ENCODE measurements at regions not wholly inside any gene's neighbourhood (a gene's known extent, or its start where the extent isn't known, plus 50 kb on each side); places are given as distances from the start of the nearest gene placed in this dataset.

- no peaks in the 10 kb centered on the region for H3F3A ChIP-seq (replicated peaks; ENCODE audit: low read depth)
- Mint-ChIP-seq H3K27me3 (ENCODE audit: insufficient read depth, low read depth, poor library complexity) (peaks cover 2% of the 10 kb centered on the region), H3K9me3 (peaks cover 11% of the 10 kb centered on the region), H3K4me1 (peaks cover 3% of the 10 kb centered on the region; the same call in 1 of the 3 replicates), H3K36me3 (ENCODE audit: low read depth) (peaks cover 6% of the 10 kb centered on the region; the same call in 2 of the 3 replicates), H3K27ac (no peak overlapping the region), H3K4me3 (no peak overlapping the region)
- TF ChIP-seq ZNF114 (CRISPR knock-in tag; IDR thresholded peaks at IDR 0.05): no peak
- no peak for TF ChIP-seq REST (IDR thresholded peaks at IDR 0.05; ENCODE audit: unreplicated experiment)
- no peak overlapping the region for H3K27ac ChIP-seq (ENCODE audit: low read depth)
- DNase-seq (ENCODE audit: low spot score): no peak
- ATAC-seq: no peak
- no peaks in the 10 kb centered on the region for H4K20me1 ChIP-seq (replicated peaks; ENCODE audit: insufficient read depth)
- no peaks in the 10 kb centered on the region for H3K4me1 ChIP-seq (ENCODE audit: insufficient read depth)
- no peaks in the 10 kb centered on the region for H3K79me2 ChIP-seq (replicated peaks; ENCODE audit: insufficient read depth)
- no peak overlapping the region for H3K4me2 ChIP-seq
- no peak overlapping the region for H3K4me3 ChIP-seq
- H2AFZ ChIP-seq: no peak overlapping the region
- H3K27me3 ChIP-seq (ENCODE audit: insufficient read depth): no peaks in the 10 kb centered on the region
- H3K36me3 ChIP-seq (ENCODE audit: insufficient read depth): no peaks in the 10 kb centered on the region
- no peaks in the 10 kb centered on the region for H3K9me2 ChIP-seq (ENCODE audit: insufficient read depth)
Observed at GRCh38 chr1:112296908-112297307, 99.1 kb upstream of the CTTNBP2NL start.

GRCh38 chr1:112297536-112297935 is 98.5 kb upstream of the CTTNBP2NL start:
- Histone ChIP-seq H3K79me2 (replicated peaks; ENCODE audit: insufficient read depth) (no peaks in the 10 kb centered on the region), H3K27ac (ENCODE audit: low read depth) (no peak overlapping the region), H3K4me3 (no peak overlapping the region), H3K36me3 (ENCODE audit: insufficient read depth) (no peaks in the 10 kb centered on the region), H4K20me1 (replicated peaks; ENCODE audit: insufficient read depth) (no peaks in the 10 kb centered on the region), H3K27me3 (ENCODE audit: insufficient read depth) (no peaks in the 10 kb centered on the region), H3K4me1 (ENCODE audit: insufficient read depth) (no peaks in the 10 kb centered on the region), H3F3A (replicated peaks; ENCODE audit: low read depth) (no peaks in the 10 kb centered on the region), H3K4me2 (no peak overlapping the region), H3K9me2 (ENCODE audit: insufficient read depth) (no peaks in the 10 kb centered on the region), H2AFZ (no peak overlapping the region; the same call in 1 of the 2 replicates)
- Mint-ChIP-seq H3K27me3 (ENCODE audit: insufficient read depth, low read depth, poor library complexity) (peaks cover 2% of the 10 kb centered on the region), H3K4me1 (peaks cover 3% of the 10 kb centered on the region; the same call in 1 of the 3 replicates), H3K27ac (no peak overlapping the region), H3K4me3 (no peak overlapping the region), H3K36me3 (ENCODE audit: low read depth) (peaks cover 6% of the 10 kb centered on the region; the same call in 2 of the 3 replicates), H3K9me3 (peaks cover 8% of the 10 kb centered on the region)
- DNase-seq (ENCODE audit: low spot score) (no peak), ATAC-seq (no peak)
- TF ChIP-seq CREB1 (CRISPR knock-in tag; IDR thresholded peaks at IDR 0.05; ENCODE audit: low read depth): no peak
- no peak for TF ChIP-seq NANOG (IDR thresholded peaks at IDR 0.05; ENCODE audit: borderline replicate concordance)
- TF ChIP-seq CTCF (conservative IDR thresholded peaks at IDR 0.05; ENCODE audit: low read depth in 2 of 2): no peak
- no peak for TF ChIP-seq STAT1 (IDR thresholded peaks at IDR 0.05; ENCODE audit: unreplicated experiment)
- no peak for TF ChIP-seq JUNB (IDR thresholded peaks at IDR 0.05; ENCODE audit: unreplicated experiment)
- TF ChIP-seq ZNF331 (CRISPR knock-in tag; IDR thresholded peaks at IDR 0.05; ENCODE audit: low read depth): no peak
- TF ChIP-seq REST (IDR thresholded peaks at IDR 0.05; ENCODE audit: unreplicated experiment): no peak
- no peak for TF ChIP-seq EZH2phosphoT487 (IDR thresholded peaks at IDR 0.05; ENCODE audit: unreplicated experiment)
- no peak for TF ChIP-seq ETS1 (IDR thresholded peaks at IDR 0.05)
- no peak for TF ChIP-seq ZNF114 (CRISPR knock-in tag; IDR thresholded peaks at IDR 0.05)
- no peak for TF ChIP-seq EZH2 (IDR thresholded peaks at IDR 0.05; ENCODE audit: low read depth, unreplicated experiment)
- TF ChIP-seq POLR2AphosphoS5 (IDR thresholded peaks at IDR 0.05; ENCODE audit: low read depth): no peak
